ENCODE measurements at regions not wholly inside any gene's neighbourhood (a gene's known extent, or its start where the extent isn't known, plus 50 kb on each side); places are given as distances from the start of the nearest gene placed in this dataset.
"Not testable (repeated sequence)": the region's sequence is repeated elsewhere in the genome, so short reads cannot be mapped to it uniquely, and the experiment has no call there.

DNA sequence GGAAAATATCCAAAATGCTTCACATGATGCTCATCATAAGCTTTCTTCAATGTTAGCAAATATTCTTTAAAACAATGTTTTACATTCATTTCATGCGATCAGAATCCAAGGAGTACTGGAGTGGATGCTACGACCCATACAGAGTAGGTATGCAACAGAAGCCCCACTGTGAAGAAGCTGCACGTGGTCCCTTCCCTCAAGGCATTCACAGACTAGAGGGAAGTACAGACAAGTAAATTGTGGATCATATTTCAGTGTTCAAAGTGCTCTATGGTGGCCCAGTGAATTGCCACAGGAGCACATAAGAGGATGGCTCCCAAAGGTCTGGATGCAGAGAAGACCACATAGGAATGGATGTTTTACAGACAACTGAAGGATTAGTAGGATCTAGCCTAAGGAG is 789.9 kb downstream of the IGSF11 start:
- H3K4me2 ChIP-seq: no peak overlapping the region
- H3K4me1 ChIP-seq: no peaks in the 10 kb centered on the region
- no peaks in the 10 kb centered on the region for H3K9me3 ChIP-seq (replicated peaks in 1 of 11)
- no peaks in the 10 kb centered on the region for H3K27me3 ChIP-seq
- TF ChIP-seq Cebpa-rat (IDR thresholded peaks at IDR 0.05): no peak
- H3K9ac ChIP-seq: no peak overlapping the region
- H3K4me3 ChIP-seq: no peak overlapping the region
- H4K20me1 ChIP-seq: no peaks in the 10 kb centered on the region
- H3K27ac ChIP-seq: no peak overlapping the region
- no peaks in the 10 kb centered on the region for H3K36me3 ChIP-seq

DNA sequence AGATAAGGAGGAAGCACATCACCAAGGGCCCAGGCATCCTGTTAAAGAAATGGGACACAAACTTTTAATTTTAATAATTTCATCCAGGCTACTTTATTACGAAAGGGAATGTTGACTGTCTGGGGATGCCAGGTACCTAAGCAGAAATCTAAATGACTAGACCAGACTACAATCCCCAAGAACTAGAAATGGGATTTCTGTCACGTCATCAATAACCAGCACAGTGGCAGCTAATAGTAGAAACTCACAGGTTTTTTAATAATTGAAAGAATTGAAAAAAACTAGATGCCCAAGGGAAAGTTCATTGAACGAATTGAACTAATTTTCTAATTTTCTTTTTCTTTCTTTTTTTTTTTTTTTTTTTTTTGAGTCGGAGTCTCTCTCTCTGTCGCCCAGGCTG is 789.3 kb downstream of the IGSF11 start:
- Histone ChIP-seq H3K4me1 (no peaks in the 10 kb centered on the region), H3K9ac (no peak overlapping the region)
- no peak for TF ChIP-seq Cebpa-rat (IDR thresholded peaks at IDR 0.05)

DNA sequence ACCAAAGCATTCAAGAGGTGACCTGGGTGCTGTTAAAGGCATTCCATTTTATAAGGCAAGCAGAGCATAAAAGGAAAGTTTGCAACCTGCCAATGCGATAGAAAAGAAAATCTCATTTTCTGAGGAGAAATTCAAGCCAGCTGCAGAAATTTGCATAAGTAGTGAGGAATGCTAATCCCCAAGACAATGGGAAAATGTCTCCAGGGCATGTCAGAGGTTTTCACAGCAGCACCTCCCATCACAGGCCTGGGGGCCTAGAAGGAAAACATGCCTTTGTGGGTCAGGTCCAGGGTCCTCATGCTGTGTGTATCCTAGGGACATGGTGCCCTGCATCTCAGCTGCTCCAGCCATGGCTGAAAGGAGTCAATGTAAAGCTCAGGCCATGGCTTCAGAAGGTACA is 775.8 kb downstream of the IGSF11 start:
- not testable (repeated sequence) for H3K9me3 ChIP-seq (replicated peaks in 1 of 11); H3K9ac ChIP-seq; H3K4me1 ChIP-seq; H3K4me3 ChIP-seq; H3K27ac ChIP-seq; H3K27me3 ChIP-seq; H4K20me1 ChIP-seq; H3K36me3 ChIP-seq; H3K4me2 ChIP-seq

More for the DNA sequence above, 789.3 kb downstream of the IGSF11 start:
- Histone ChIP-seq H3K9me3 (replicated peaks in 1 of 11) (no peaks in the 10 kb centered on the region), H3K4me2 (no peak overlapping the region), H4K20me1 (no peaks in the 10 kb centered on the region), H3K4me3 (no peak overlapping the region), H3K36me3 (no peaks in the 10 kb centered on the region), H3K27me3 (no peaks in the 10 kb centered on the region), H3K27ac (no peak overlapping the region)

DNA sequence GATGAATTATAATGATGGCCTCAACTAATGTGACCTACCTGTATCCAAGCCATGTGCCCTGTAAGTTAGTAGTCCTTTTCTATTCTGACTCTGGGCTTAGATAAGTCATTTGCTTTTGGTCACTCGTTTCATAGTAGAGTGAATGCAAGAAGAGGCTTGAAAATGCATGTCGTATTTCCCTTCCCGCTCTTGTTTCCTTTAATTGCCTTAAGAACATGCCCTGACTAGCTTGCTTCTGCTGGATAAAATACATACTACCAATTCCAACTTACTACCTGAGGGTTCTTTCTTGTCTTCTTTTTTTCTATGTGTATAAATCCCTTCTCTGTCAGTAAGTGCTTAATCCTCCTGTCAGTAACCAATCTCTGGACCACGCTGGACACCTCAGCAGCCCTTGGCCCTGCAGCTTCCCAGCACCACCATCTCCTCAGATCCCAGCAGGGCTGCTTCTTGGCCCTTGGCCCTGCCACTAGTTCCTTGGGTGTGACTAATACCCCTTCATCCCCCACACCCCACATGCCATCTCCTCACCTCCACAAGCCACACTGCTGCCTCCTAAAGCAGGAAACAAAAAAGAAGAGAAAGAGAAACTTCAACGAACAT is 771.7 kb downstream of the IGSF11 start:
- no peak for TF ChIP-seq Cebpa-rat (IDR thresholded peaks at IDR 0.05)
- H3K9ac ChIP-seq: no peak overlapping the region
- no peaks in the 10 kb centered on the region for H3K27me3 ChIP-seq
- no peaks in the 10 kb centered on the region for H3K4me1 ChIP-seq
- no peaks in the 10 kb centered on the region for H4K20me1 ChIP-seq
- H3K4me3 ChIP-seq: no peak overlapping the region
- no peaks in the 10 kb centered on the region for H3K36me3 ChIP-seq
- H3K27ac ChIP-seq: no peak overlapping the region
- H3K4me2 ChIP-seq: no peak overlapping the region
- 0 out of 22 replicates have a peak, but pooled peaks cover 0 to 8% (median 0%) of the 10 kb centered on the region in 11 experiments for H3K9me3 ChIP-seq (replicated peaks in 1 of 11)

DNA sequence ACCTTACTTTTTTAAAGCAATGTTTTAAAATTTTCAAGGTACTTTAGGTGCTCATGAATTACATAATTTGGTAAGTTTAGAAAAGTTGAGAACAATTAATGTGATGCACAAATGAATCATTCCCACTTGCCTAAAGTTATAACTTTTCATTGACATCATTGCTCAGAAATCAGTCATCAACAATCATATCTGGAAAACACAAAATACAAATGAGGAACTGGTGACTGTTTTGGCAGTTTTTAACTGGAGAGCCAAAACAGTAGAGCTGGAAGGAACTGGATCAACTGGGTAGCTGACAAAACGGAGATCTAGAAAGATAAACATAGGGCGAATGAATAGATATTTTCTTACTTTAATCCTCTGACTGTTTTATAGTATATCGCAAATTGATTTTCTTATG is 767.1 kb downstream of the IGSF11 start:
- no peak overlapping the region for H3K4me3 ChIP-seq
- H3K27ac ChIP-seq: no peak overlapping the region

DNA sequence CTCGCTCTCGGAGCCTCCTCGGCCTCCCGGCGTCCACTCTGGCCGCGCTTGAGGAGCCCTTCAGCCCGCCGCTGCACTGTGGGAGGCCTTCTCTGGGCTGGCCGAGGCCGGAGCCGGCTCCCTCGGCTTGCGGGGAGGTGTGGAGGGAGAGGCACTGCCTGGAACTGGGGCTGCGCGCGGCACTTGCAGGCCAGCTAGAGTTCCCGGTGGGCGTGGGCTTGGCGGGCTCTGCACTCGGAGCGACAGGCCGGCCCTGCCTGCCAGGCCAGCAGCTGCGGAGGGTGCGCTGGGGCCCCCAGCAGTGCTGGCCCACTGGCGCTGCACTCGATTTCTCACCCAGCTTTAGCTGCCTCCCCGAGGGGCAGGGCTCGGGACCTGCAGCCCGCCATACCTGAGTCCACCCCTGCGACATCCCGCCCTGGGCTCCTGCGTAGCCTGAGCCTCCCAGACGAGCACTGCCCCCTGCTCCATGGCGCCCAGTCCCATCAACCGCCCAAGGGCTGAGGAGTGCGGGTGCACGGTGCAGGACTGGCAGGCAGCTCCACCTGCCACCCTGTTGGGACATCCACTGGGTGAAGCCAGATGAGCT is 765.0 kb downstream of the IGSF11 start:
- Histone ChIP-seq H3K4me2 (no peak overlapping the region), H3K4me3 (no peak overlapping the region), H3K36me3 (no peaks in the 10 kb centered on the region), H3K9ac (no peak overlapping the region), H3K27ac (no peak overlapping the region), H4K20me1 (no peaks in the 10 kb centered on the region), H3K4me1 (no peaks in the 10 kb centered on the region), H3K9me3 (replicated peaks in 1 of 11) (peaks cover 7 to 20% (median 13%) of the 10 kb centered on the region in 11 experiments; a peak in 19 of 22 replicates), H3K27me3 (no peaks in the 10 kb centered on the region)
- TF ChIP-seq Cebpa-rat (IDR thresholded peaks at IDR 0.05): no peak

More for the DNA sequence above, 767.1 kb downstream of the IGSF11 start:
- no peak for TF ChIP-seq Cebpa-rat (IDR thresholded peaks at IDR 0.05)
- H3K4me2 ChIP-seq: no peak overlapping the region
- H4K20me1 ChIP-seq: no peaks in the 10 kb centered on the region
- no peaks in the 10 kb centered on the region for H3K4me1 ChIP-seq
- H3K36me3 ChIP-seq: no peaks in the 10 kb centered on the region
- H3K9me3 ChIP-seq (replicated peaks in 1 of 11): peaks cover 7 to 20% (median 13%) of the 10 kb centered on the region in 11 experiments; a peak in 19 of 22 replicates
- no peak overlapping the region for H3K9ac ChIP-seq
- no peaks in the 10 kb centered on the region for H3K27me3 ChIP-seq

DNA sequence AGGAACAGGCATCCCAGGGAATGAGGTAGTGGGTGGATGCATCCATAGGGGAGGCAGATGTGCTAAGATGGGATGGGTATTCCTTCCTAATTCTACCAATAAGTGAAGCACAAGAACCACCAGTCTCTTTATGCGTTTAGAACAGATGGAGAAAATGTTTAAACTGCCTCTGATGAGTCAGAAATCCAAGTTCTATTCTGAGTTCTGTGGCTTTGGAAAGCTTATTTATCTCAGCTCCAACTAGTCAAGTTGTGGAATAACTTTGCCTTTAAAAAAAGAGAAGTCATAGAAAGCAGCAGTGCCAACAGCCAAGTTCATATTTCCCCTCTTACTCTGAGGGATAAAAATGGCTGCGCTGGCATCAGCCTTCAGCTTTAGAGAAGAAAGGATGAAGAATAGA is 761.7 kb downstream of the IGSF11 start:
- Histone ChIP-seq H3K4me3 (no peak overlapping the region), H3K9ac (no peak overlapping the region), H3K27me3 (no peaks in the 10 kb centered on the region), H3K36me3 (no peaks in the 10 kb centered on the region), H3K4me2 (no peak overlapping the region), H3K9me3 (replicated peaks in 1 of 11) (peaks cover 7 to 17% (median 12%) of the 10 kb centered on the region in 11 experiments; a peak in 19 of 22 replicates), H3K4me1 (no peaks in the 10 kb centered on the region), H4K20me1 (no peaks in the 10 kb centered on the region), H3K27ac (no peak overlapping the region)
- no peak for TF ChIP-seq Cebpa-rat (IDR thresholded peaks at IDR 0.05)

DNA sequence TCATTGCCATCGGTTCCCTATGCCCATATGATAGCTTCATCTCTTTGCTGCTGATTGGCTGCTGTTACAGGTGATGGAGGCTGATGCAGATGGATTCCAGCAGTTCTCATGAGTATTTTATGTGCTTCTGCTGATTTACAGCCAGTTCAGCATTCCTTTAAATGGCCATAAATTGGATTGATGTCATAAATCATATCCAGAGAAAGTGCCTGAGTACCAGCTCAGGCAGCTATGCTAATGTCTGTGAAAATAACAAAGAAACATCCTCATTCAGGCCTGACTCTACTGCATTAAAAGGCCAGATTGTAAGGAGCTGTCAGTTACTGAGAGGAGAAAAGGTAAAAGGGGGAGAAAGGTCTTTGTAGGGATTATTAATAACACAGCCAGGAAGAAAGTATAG is 756.8 kb downstream of the IGSF11 start:
- H3K9ac ChIP-seq: no peak overlapping the region
- TF ChIP-seq Cebpa-rat (IDR thresholded peaks at IDR 0.05): no peak
- no peak overlapping the region for H3K4me3 ChIP-seq
- H3K4me2 ChIP-seq: no peak overlapping the region
- H3K9me3 ChIP-seq (replicated peaks in 1 of 11): no peaks in the 10 kb centered on the region
- H3K27me3 ChIP-seq: no peaks in the 10 kb centered on the region
- no peaks in the 10 kb centered on the region for H3K4me1 ChIP-seq
- H3K36me3 ChIP-seq: no peaks in the 10 kb centered on the region
- H3K27ac ChIP-seq: no peak overlapping the region
- no peaks in the 10 kb centered on the region for H4K20me1 ChIP-seq

DNA sequence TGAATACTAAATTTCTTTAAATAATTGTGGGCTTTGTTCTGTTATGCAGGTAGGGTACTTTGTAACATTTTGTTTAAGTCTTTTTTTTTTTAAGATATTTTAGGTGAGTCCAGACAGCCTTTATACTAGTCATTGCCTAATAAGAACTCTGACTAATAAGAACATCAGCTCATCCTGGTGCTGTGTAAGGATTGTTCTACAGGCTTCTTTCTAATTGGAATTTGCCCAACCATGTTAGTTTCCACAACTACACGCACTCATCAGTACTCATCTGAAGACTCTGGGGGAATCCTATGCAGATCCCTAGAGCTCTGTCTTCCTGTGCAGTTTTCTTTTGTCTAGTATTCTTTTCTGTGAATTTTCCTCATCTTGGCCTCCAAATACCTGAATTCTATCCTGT is 741.8 kb downstream of the IGSF11 start:
- Histone ChIP-seq H4K20me1 (no peaks in the 10 kb centered on the region; a peak in 1 of 22 replicates), H3K4me2 (no peak overlapping the region), H3K36me3 (no peaks in the 10 kb centered on the region), H3K27ac (no peak overlapping the region), H3K27me3 (no peaks in the 10 kb centered on the region), H3K9ac (no peak overlapping the region), H3K4me3 (no peak overlapping the region), H3K9me3 (replicated peaks in 1 of 11) (no peaks in the 10 kb centered on the region), H3K4me1 (no peaks in the 10 kb centered on the region)
- TF ChIP-seq Cebpa-rat (IDR thresholded peaks at IDR 0.05): no peak

DNA sequence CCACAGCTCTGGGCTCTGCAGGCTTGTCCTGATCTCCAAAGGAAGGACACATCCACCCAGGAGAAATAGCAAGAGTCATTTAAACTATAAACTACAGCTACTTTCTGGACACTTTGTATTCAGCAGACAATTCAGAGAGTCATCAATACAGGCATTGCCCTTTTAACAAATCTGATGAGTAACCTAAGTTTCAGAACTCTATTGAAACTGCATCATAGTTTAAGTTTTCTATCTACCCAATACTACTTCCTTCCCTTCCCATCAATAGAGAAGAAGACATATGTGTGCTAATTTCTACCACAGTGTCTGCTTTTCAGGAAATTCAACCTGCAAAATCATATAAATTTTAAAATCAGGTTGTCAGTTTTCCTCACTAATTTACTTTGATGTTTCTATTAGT is 736.5 kb downstream of the IGSF11 start:
- H3K9me3 ChIP-seq (replicated peaks in 1 of 11): no peaks in the 10 kb centered on the region
- H3K27me3 ChIP-seq: no peaks in the 10 kb centered on the region
- no peak overlapping the region for H3K4me2 ChIP-seq
- no peaks in the 10 kb centered on the region for H3K36me3 ChIP-seq
- TF ChIP-seq Cebpa-rat (IDR thresholded peaks at IDR 0.05): no peak
- H3K4me3 ChIP-seq: no peak overlapping the region
- no peak overlapping the region for H3K9ac ChIP-seq
- H4K20me1 ChIP-seq: no peaks in the 10 kb centered on the region
- H3K27ac ChIP-seq: no peak overlapping the region
- no peaks in the 10 kb centered on the region for H3K4me1 ChIP-seq
